ENCODE measurements at regions not wholly inside any gene's neighbourhood (a gene's known extent, or its start where the extent isn't known, plus 50 kb on each side); places are given as distances from the start of the nearest gene placed in this dataset.

- TF ChIP-seq CTCF (IDR thresholded peaks at IDR 0.05) (no peak), ZFX (IDR thresholded peaks at IDR 0.05; ENCODE audit: borderline replicate concordance) (no peak)
These were observed 94.3 kb upstream of the FOXA2 start for GRCh38 chr20:22678678-22679077.
